ENCODE measurements at regions not wholly inside any gene's neighbourhood (a gene's known extent, or its start where the extent isn't known, plus 50 kb on each side); places are given as distances from the start of the nearest gene placed in this dataset.

DNA sequence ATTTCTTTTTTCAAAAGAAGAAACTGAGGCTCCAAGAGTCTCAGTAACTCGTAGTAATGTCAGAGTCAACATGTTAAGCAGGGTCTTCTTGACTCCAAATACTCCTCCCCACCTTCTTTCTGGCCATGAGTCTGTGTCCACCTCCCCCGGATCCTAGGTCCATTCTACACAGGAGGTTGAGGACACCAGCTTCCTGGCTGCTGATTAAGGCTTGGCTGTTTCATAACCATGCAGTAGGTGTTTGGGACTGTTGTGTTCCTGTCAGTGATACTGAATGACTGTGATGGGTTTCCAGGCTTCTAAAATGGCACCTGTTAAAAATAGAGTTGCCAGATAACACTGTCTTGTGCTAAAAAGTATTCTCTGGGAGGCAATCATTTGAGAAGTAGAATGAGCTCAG is 130.8 kb upstream of the IL12A start:
- no peak overlapping the region for H2BK5ac ChIP-seq (ENCODE audit: low read length)
- H4K8ac ChIP-seq (ENCODE audit: low read depth, low read length), result no peak overlapping the region
- no peak overlapping the region for H3K18ac ChIP-seq (ENCODE audit: low read length)
- no peak overlapping the region for H2AK5ac ChIP-seq (ENCODE audit: low read depth, low read length)
- H3K27ac ChIP-seq (replicated peaks; ENCODE audit: low read length), result no peak overlapping the region
- no peak overlapping the region for H3K4me2 ChIP-seq (ENCODE audit: insufficient read depth, low read length, poor library complexity, severe bottlenecking)
- H3K14ac ChIP-seq (ENCODE audit: low read length), result no peak overlapping the region
- H4K91ac ChIP-seq (ENCODE audit: low read depth, low read length, poor library complexity), result no peak overlapping the region
- H2BK15ac ChIP-seq (ENCODE audit: low read length), result no peak overlapping the region
- no peak overlapping the region for H2BK12ac ChIP-seq (ENCODE audit: low read length)
- no peaks in the 10 kb centered on the region for H3K79me1 ChIP-seq (ENCODE audit: low read depth, low read length)
- no peak overlapping the region for H3K4ac ChIP-seq (ENCODE audit: low read length)
- no peak overlapping the region for H2AFZ ChIP-seq (ENCODE audit: low read length)
- no peak overlapping the region for H3K23ac ChIP-seq (ENCODE audit: low read depth, low read length, poor library complexity)
- H3K27me3 ChIP-seq (ENCODE audit: control insufficient read depth in 3 of 3, insufficient read depth in 3 of 3, low read depth in 1 of 3, low read length in 3 of 3), result no peaks in the 10 kb centered on the region
- no CpG with 5 or more reads among the region's 2 CpGs for WGBS, 2 donors (ENCODE audit: extremely low coverage in 2 of 2, insufficient read length in 2 of 2, insufficient replicate concordance in 1 of 2)
- DNase-seq (ENCODE audit: low spot score), result no peak
- no peak overlapping the region for H3K4me3 ChIP-seq (ENCODE audit: low read length in 2 of 2)
- no peak overlapping the region for H2BK120ac ChIP-seq (ENCODE audit: low read depth, low read length)
- no peaks in the 10 kb centered on the region for H3K36me3 ChIP-seq (replicated peaks in 1 of 2; ENCODE audit: control insufficient read depth in 2 of 2, insufficient read depth in 2 of 2, low read length in 2 of 2)
- peaks cover 39 to 40% of the 10 kb centered on the region in 2 donors for H3K4me1 ChIP-seq (ENCODE audit: control insufficient read depth in 2 of 2, insufficient read depth in 1 of 2, low read depth in 1 of 2, low read length in 2 of 2)
- no peaks in the 10 kb centered on the region for H3K9me3 ChIP-seq (replicated peaks in 1 of 2; ENCODE audit: control insufficient read depth in 2 of 2, insufficient read depth in 1 of 2, low read depth in 1 of 2, low read length in 2 of 2)
- H3K9ac ChIP-seq (ENCODE audit: low read depth, low read length, poor library complexity), result no peak overlapping the region

DNA sequence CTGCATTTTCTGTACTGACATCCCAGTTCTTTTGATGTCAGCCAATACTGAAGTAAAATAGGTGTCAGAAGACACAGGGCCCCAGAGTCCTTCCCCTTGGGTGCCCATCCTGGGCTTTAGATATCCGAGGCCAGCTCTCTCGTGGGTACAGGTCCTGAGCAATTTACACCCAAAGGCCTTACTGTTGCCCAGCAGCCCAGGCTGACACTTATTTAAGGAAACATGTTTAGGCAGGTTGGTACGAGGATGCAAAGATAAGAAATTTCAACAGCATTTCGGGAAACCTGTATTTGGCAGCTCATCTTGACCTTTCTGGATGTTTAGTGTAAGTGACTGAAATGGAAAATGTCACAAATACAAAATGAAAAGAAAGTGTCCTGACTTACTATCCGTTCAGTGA is 130.0 kb upstream of the IL12A start:
- Histone ChIP-seq H3K27me3 (ENCODE audit: control insufficient read depth in 3 of 3, insufficient read depth in 3 of 3, low read depth in 1 of 3, low read length in 3 of 3) (no peaks in the 10 kb centered on the region), H4K91ac (ENCODE audit: low read depth, low read length, poor library complexity) (no peak overlapping the region), H3K23ac (ENCODE audit: low read depth, low read length, poor library complexity) (no peak overlapping the region), H3K79me1 (ENCODE audit: low read depth, low read length) (no peaks in the 10 kb centered on the region), H3K36me3 (replicated peaks in 1 of 2; ENCODE audit: control insufficient read depth in 2 of 2, insufficient read depth in 2 of 2, low read length in 2 of 2) (no peaks in the 10 kb centered on the region), H3K4me3 (ENCODE audit: low read length in 2 of 2) (no peak overlapping the region), H2BK15ac (ENCODE audit: low read length) (no peak overlapping the region), H3K9me3 (replicated peaks in 1 of 2; ENCODE audit: control insufficient read depth in 2 of 2, insufficient read depth in 1 of 2, low read depth in 1 of 2, low read length in 2 of 2) (no peaks in the 10 kb centered on the region), H2AFZ (ENCODE audit: low read length) (no peak overlapping the region), H2BK5ac (ENCODE audit: low read length) (no peak overlapping the region), H3K4ac (ENCODE audit: low read length) (no peak overlapping the region), H3K27ac (replicated peaks; ENCODE audit: low read length) (no peak overlapping the region), H2AK5ac (ENCODE audit: low read depth, low read length) (no peak overlapping the region), H3K14ac (ENCODE audit: low read length) (no peak overlapping the region), H3K9ac (ENCODE audit: low read depth, low read length, poor library complexity) (no peak overlapping the region), H2BK120ac (ENCODE audit: low read depth, low read length) (no peak overlapping the region), H3K18ac (ENCODE audit: low read length) (no peak overlapping the region), H2BK12ac (ENCODE audit: low read length) (no peak overlapping the region), H4K8ac (ENCODE audit: low read depth, low read length) (no peak overlapping the region), H3K4me2 (ENCODE audit: insufficient read depth, low read length, poor library complexity, severe bottlenecking) (no peak overlapping the region), H3K4me1 (ENCODE audit: control insufficient read depth in 2 of 2, insufficient read depth in 1 of 2, low read depth in 1 of 2, low read length in 2 of 2) (peaks cover 36 to 37% of the 10 kb centered on the region in 2 donors)
- WGBS, 2 donors (ENCODE audit: extremely low coverage in 2 of 2, insufficient read length in 2 of 2, insufficient replicate concordance in 1 of 2), result no CpG with 5 or more reads among the region's 5 CpGs
- no peak for DNase-seq (ENCODE audit: low spot score)

DNA sequence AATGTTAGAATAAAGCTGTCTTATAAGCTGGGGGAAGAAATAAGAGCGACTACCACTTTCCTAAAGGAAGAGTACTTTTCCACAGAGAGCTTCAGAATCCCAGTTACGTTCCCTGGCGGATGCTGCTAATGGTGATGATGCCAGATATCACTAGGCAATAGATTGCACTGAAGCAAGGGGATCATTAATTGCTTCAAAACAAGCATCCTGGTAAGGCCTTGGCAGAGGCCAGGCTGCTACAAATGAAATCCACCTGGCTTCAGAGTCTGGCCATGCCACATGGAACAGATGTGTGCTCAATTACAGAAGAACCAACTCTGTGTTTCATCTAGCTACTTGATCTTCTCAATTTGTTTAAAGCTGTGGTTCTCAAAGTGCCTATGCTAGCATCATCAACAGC is 129.2 kb upstream of the IL12A start:
- H3K27me3 ChIP-seq (ENCODE audit: control insufficient read depth in 3 of 3, insufficient read depth in 3 of 3, low read depth in 1 of 3, low read length in 3 of 3), result no peaks in the 10 kb centered on the region
- H2BK120ac ChIP-seq (ENCODE audit: low read depth, low read length), result no peak overlapping the region
- WGBS, 2 donors (ENCODE audit: extremely low coverage in 2 of 2, insufficient read length in 2 of 2, insufficient replicate concordance in 1 of 2), result no CpG with 5 or more reads among the region's 3 CpGs
- no peak overlapping the region for H2BK5ac ChIP-seq (ENCODE audit: low read length)
- H3K4me2 ChIP-seq (ENCODE audit: insufficient read depth, low read length, poor library complexity, severe bottlenecking), result no peak overlapping the region
- H3K14ac ChIP-seq (ENCODE audit: low read length), result no peak overlapping the region
- no peak overlapping the region for H4K91ac ChIP-seq (ENCODE audit: low read depth, low read length, poor library complexity)
- no peaks in the 10 kb centered on the region for H3K9me3 ChIP-seq (replicated peaks in 1 of 2; ENCODE audit: control insufficient read depth in 2 of 2, insufficient read depth in 1 of 2, low read depth in 1 of 2, low read length in 2 of 2)
- no peak overlapping the region for H4K8ac ChIP-seq (ENCODE audit: low read depth, low read length)
- H3K23ac ChIP-seq (ENCODE audit: low read depth, low read length, poor library complexity), result no peak overlapping the region
- no peak for DNase-seq (ENCODE audit: low spot score)
- peaks cover 30 to 34% of the 10 kb centered on the region in 2 donors for H3K4me1 ChIP-seq (ENCODE audit: control insufficient read depth in 2 of 2, insufficient read depth in 1 of 2, low read depth in 1 of 2, low read length in 2 of 2)
- no peak overlapping the region for H3K4me3 ChIP-seq (ENCODE audit: low read length in 2 of 2)
- no peaks in the 10 kb centered on the region for H3K36me3 ChIP-seq (replicated peaks in 1 of 2; ENCODE audit: control insufficient read depth in 2 of 2, insufficient read depth in 2 of 2, low read length in 2 of 2)
- H3K9ac ChIP-seq (ENCODE audit: low read depth, low read length, poor library complexity), result no peak overlapping the region
- no peak overlapping the region for H2AFZ ChIP-seq (ENCODE audit: low read length)
- H3K79me1 ChIP-seq (ENCODE audit: low read depth, low read length), result no peaks in the 10 kb centered on the region
- no peak overlapping the region for H2BK15ac ChIP-seq (ENCODE audit: low read length)
- no peak overlapping the region for H3K4ac ChIP-seq (ENCODE audit: low read length)
- H3K27ac ChIP-seq (replicated peaks; ENCODE audit: low read length), result no peak overlapping the region
- H2BK12ac ChIP-seq (ENCODE audit: low read length), result no peak overlapping the region
- H2AK5ac ChIP-seq (ENCODE audit: low read depth, low read length), result no peak overlapping the region
- no peak overlapping the region for H3K18ac ChIP-seq (ENCODE audit: low read length)

DNA sequence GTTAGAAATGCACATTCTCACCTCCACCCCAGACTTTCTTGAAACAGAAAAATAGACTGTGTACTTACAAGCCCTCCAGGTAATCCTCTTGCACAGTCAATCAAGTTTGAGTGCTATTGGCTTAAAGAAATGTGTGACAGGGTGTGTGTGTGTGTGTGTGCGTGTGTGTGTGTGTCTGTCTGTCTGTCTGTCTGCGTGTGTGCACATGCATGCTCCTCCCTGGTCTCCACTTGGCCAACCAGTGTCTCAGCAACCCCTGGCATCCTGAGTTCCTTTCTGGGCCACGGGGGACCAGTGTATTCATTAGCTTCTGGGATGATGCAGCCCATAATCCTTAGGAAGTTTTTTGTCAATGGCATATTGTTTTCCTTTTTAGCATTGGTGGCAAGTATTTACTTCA is 128.8 kb upstream of the IL12A start:
- Histone ChIP-seq H3K4me3 (ENCODE audit: low read length in 2 of 2) (no peak overlapping the region), H3K14ac (ENCODE audit: low read length) (no peak overlapping the region), H2BK5ac (ENCODE audit: low read length) (no peak overlapping the region), H3K4me2 (ENCODE audit: insufficient read depth, low read length, poor library complexity, severe bottlenecking) (no peak overlapping the region), H3K4ac (ENCODE audit: low read length) (no peak overlapping the region), H2BK12ac (ENCODE audit: low read length) (no peak overlapping the region), H3K79me1 (ENCODE audit: low read depth, low read length) (no peaks in the 10 kb centered on the region), H2AK5ac (ENCODE audit: low read depth, low read length) (no peak overlapping the region), H4K91ac (ENCODE audit: low read depth, low read length, poor library complexity) (no peak overlapping the region), H2BK120ac (ENCODE audit: low read depth, low read length) (no peak overlapping the region), H2BK15ac (ENCODE audit: low read length) (no peak overlapping the region), H3K4me1 (ENCODE audit: control insufficient read depth in 2 of 2, insufficient read depth in 1 of 2, low read depth in 1 of 2, low read length in 2 of 2) (peaks cover 26 to 30% of the 10 kb centered on the region in 2 donors), H3K36me3 (replicated peaks in 1 of 2; ENCODE audit: control insufficient read depth in 2 of 2, insufficient read depth in 2 of 2, low read length in 2 of 2) (no peaks in the 10 kb centered on the region), H3K9ac (ENCODE audit: low read depth, low read length, poor library complexity) (no peak overlapping the region), H3K18ac (ENCODE audit: low read length) (no peak overlapping the region), H3K27ac (replicated peaks; ENCODE audit: low read length) (no peak overlapping the region), H2AFZ (ENCODE audit: low read length) (no peak overlapping the region), H3K27me3 (ENCODE audit: control insufficient read depth in 3 of 3, insufficient read depth in 3 of 3, low read depth in 1 of 3, low read length in 3 of 3) (no peaks in the 10 kb centered on the region), H3K23ac (ENCODE audit: low read depth, low read length, poor library complexity) (no peak overlapping the region), H3K9me3 (replicated peaks in 1 of 2; ENCODE audit: control insufficient read depth in 2 of 2, insufficient read depth in 1 of 2, low read depth in 1 of 2, low read length in 2 of 2) (no peaks in the 10 kb centered on the region), H4K8ac (ENCODE audit: low read depth, low read length) (peak overlapping the region; percentile 24)
- DNase-seq (ENCODE audit: low spot score), result no peak
- WGBS, 2 donors (ENCODE audit: extremely low coverage in 2 of 2, insufficient read length in 2 of 2, insufficient replicate concordance in 1 of 2), result no CpG with 5 or more reads among the region's 3 CpGs

All from neuronal stem cell (in vitro differentiated cells).